ENCODE measurements at regions not wholly inside any gene's neighbourhood (a gene's known extent, or its start where the extent isn't known, plus 50 kb on each side); places are given as distances from the start of the nearest gene placed in this dataset.

DNA sequence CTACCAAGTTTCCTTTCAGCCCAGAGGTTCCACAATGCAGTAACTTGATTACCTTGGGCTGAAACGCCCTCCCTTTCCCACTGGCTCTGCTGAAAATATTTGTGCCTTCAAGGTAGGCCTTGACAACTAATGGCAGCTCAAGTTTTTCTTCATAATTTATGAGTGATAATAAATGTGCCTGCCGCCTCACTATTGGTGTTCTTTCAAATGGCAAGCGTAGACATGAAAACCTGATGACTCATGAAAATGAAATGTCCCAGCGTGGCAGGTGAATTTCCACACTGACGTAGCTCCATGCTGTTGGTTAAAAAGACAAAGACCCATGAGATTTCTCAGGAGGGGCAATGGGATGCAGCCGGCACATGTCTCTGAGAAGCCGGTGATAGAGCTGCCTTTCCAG is 107.2 kb upstream of the GGTLC1 start:
- TF ChIP-seq CTCF (IDR thresholded peaks at IDR 0.05) (no peak), POLR2A (IDR thresholded peaks at IDR 0.05) (no peak)
